ENCODE measurements at regions not wholly inside any gene's neighbourhood (a gene's known extent, or its start where the extent isn't known, plus 50 kb on each side); places are given as distances from the start of the nearest gene placed in this dataset.
"Not testable (repeated sequence)": the region's sequence is repeated elsewhere in the genome, so short reads cannot be mapped to it uniquely, and the experiment has no call there.

DNA sequence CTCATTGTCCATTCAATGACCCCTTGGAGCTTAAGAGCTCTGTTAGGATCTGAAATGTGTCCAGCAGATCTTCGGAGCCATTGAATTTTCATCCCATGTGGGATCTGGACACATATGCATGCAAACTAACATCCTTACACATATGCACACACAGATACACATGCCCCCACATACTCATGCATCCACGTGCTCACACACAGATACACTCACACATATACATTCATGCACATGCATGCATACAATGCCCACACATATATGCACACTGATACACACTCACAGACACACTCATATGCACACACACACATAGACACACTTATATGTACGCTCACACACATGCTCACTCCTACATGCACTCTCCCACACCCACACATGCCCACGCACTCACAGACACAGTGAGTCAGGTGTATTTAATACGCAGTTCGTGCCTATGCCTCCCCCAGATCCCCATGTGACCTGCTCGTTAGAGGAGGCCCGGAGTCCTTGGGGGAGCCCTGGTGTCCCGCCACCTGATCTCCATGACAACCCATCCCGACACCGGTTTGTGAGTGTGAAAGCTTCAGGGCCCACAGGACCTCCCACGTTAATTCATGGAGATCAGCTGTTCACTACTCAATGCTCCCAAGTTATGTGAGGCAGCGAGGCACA lies 121.9 kb upstream of the SULF2 start:
- Histone ChIP-seq H3K36me3 (no peaks in the 10 kb centered on the region), H3K9me3 (no peaks in the 10 kb centered on the region), H3K4me3 (no peak overlapping the region), H3K27me3 (peaks cover 0 to 34% of the 10 kb centered on the region in 2 donors), H3K27ac (no peak overlapping the region), H3K4me1 (no peaks in the 10 kb centered on the region)
- no peak for DNase-seq
- intact Hi-C loops (cut with DNase I; ENCODE audit: low total_unique reads) = no loop called here
- TF ChIP-seq, protein P1, sequence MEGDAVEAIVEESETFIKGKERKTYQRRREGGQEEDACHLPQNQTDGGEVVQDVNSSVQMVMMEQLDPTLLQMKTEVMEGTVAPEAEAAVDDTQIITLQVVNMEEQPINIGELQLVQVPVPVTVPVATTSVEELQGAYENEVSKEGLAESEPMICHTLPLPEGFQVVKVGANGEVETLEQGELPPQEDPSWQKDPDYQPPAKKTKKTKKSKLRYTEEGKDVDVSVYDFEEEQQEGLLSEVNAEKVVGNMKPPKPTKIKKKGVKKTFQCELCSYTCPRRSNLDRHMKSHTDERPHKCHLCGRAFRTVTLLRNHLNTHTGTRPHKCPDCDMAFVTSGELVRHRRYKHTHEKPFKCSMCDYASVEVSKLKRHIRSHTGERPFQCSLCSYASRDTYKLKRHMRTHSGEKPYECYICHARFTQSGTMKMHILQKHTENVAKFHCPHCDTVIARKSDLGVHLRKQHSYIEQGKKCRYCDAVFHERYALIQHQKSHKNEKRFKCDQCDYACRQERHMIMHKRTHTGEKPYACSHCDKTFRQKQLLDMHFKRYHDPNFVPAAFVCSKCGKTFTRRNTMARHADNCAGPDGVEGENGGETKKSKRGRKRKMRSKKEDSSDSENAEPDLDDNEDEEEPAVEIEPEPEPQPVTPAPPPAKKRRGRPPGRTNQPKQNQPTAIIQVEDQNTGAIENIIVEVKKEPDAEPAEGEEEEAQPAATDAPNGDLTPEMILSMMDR (IDR thresholded peaks at IDR 0.05) = no peak

DNA sequence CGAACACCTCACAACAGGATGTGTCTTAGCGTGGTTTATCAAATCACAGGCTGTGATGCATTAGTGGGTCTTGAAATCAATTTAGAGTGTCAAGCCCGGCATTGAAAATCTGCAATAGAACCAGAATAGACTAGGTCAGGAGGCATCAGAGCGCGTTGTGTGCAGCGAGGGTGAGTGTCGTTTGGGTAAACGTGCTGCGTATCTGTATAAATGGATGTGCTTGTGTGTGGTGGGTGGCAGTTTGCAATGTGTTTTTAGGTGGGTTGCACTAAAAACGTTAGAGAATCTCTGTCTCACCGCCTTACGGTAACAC lies 121.0 kb upstream of the SULF2 start:
- intact Hi-C loops (cut with DNase I; ENCODE audit: low total_unique reads) = no loop called here
- TF ChIP-seq, protein P1 (IDR thresholded peaks at IDR 0.05) = no peak
- Histone ChIP-seq H3K27me3 (peaks cover 0 to 34% of the 10 kb centered on the region in 2 donors), H3K4me1 (no peaks in the 10 kb centered on the region), H3K36me3 (no peaks in the 10 kb centered on the region), H3K9me3 (no peaks in the 10 kb centered on the region), H3K27ac (no peak overlapping the region), H3K4me3 (no peak overlapping the region)
- DNase-seq = no peak

DNA sequence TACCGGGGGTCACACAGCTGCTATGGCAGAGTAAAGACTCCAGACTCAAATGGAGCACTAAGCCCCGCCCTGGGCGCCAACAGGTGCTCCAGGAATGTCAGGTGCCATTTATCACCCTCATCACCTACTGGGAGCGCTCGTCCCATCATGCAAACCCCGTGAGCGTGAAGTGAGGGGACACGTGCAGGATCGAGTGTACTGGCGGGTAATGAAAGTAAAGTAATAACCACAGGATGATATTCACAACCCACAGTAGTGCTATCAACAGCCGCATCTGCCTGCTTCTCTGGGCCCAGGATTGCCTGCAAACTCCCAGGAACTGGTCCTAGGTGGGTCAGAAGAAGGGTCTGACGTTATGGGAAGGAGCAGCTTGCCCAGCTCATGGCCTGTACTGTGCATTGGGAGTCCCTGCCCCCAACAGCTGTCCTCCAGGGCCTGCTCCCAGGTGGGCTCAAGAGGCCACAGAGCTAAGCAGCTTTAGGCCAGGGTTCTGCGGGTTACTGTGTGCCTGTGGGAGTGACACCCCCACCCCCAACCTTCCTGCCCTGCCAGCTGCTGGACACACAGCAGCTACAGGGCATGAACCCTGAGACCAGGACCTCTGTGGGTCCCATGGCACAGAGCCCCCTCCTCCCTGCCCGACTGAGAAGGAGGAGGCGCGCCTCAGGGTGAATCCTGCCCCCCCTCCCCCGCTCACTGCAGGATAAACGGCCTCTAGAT lies 120.5 kb upstream of the SULF2 start:
- H3K9me3 ChIP-seq = no peaks in the 10 kb centered on the region
- H3K27me3 ChIP-seq = peaks cover 0 to 34% of the 10 kb centered on the region in 2 donors
- intact Hi-C loops (cut with DNase I; ENCODE audit: low total_unique reads) = no loop called here
- TF ChIP-seq, protein P1 (IDR thresholded peaks at IDR 0.05) = no peak
- H3K4me3 ChIP-seq = no peak overlapping the region
- no peaks in the 10 kb centered on the region for H3K36me3 ChIP-seq
- no peak overlapping the region for H3K27ac ChIP-seq
- no peak for DNase-seq
- no peaks in the 10 kb centered on the region for H3K4me1 ChIP-seq

DNA sequence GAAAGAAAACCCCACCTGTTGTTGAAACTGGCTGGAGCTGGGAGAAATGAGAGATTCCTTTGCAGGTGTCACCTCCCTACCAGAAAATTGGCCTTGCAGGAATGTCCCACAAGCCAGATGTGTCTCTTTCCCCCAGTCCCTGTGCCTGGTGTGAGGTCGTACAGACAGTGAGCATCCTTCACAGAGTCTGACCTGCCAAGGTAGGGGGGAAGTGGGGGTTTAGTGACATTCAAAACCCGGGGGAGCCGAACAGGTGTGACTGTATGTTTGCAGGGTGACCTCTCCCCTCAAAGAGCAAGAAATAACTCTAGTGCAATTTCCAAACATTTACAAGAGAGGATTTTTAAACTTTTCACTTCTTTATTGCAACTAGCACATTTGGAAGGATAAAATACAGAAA lies 117.7 kb upstream of the SULF2 start:
- intact Hi-C loops (cut with DNase I; ENCODE audit: low total_unique reads); H3K36me3 ChIP-seq; H3K4me3 ChIP-seq; H3K4me1 ChIP-seq; H3K27me3 ChIP-seq; H3K27ac ChIP-seq; DNase-seq; H3K9me3 ChIP-seq: not testable (repeated sequence)

DNA sequence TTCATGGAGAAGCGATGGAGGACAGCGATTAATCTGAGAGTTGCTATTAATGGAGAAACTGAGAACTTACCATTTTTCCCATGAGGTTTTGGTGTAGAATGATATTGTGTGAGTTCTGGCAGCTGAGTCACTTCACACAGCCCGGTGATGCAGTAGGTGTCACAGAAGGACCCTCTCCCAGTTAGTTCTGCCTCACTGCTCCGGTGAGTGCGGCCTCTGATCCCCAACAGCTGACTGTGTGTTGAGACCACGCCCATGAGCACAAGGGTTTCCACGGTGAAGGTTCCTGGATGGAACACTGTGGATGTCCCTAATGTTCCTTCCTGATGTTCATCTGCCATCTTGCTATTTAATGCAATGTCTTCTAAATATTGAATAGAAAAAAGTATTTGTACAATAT lies 114.0 kb upstream of the SULF2 start:
- H3K27me3 ChIP-seq, H3K27ac ChIP-seq: not testable (repeated sequence)
- intact Hi-C loops (cut with DNase I; ENCODE audit: low total_unique reads) = loop anchor here (5.0 to 10.0 kb wide), 2 partner anchors 75 to 618 kb away; no protein-coding TSS in a partner anchor

DNA sequence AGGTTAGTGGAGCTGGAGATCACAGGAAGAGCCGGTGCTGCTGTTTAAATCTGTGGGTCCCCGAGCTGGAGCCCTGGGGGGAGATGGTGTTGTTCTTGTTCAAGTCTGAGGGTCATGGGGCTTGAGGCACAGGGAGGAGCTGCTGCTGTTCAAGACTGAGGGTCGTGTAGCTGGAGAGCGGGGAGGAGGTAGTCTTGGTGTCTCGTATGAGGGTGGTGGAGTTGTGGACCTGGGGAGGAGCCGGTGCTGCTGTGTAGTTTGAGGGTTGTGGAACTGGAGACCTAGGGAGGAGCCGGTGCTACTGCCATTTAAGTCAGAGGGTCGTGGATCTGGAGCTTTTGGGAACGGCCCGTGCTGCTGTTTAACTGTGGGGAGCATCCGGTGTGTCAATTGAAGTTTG lies 112.2 kb upstream of the SULF2 start:
- no peaks in the 10 kb centered on the region for H3K27me3 ChIP-seq
- no peaks in the 10 kb centered on the region for H3K9me3 ChIP-seq
- no peak overlapping the region for H3K27ac ChIP-seq
- intact Hi-C loops (cut with DNase I; ENCODE audit: low total_unique reads) = loop anchor here (5.0 to 10.0 kb wide), 2 partner anchors 73 to 620 kb away; no protein-coding TSS in a partner anchor
- DNase-seq = no peak
- TF ChIP-seq, protein P1 (IDR thresholded peaks at IDR 0.05) = no peak
- H3K36me3 ChIP-seq = no peaks in the 10 kb centered on the region
- no peak overlapping the region for H3K4me3 ChIP-seq
- peaks cover 0 to 2% (median 0%) of the 10 kb centered on the region in 4 donors for H3K4me1 ChIP-seq

More for the DNA sequence above, 114.0 kb upstream of the SULF2 start:
- H3K36me3 ChIP-seq, H3K9me3 ChIP-seq, H3K4me1 ChIP-seq, H3K4me3 ChIP-seq, DNase-seq: not testable (repeated sequence)

DNA sequence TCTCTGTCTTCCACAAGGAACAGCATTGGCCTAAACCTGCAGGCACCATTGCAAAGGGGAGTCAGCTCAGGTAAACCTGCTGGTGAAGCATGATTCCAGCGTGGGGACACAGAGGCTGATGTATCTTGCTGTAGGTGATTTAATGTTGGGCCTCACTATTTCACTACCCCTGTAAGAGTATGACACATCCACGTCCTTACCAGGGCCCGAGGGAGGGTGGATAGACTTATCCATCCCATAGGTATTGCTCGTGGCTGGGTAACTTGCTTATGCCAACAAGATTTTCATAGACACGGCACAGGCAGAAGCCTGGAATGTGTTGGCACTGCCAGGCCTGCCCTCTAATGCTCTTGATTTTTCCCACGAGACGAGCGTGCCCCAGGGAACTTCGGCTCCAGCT lies 107.4 kb upstream of the SULF2 start:
- H3K4me1 ChIP-seq, H3K9me3 ChIP-seq, H3K27me3 ChIP-seq, DNase-seq, H3K4me3 ChIP-seq, H3K36me3 ChIP-seq, H3K27ac ChIP-seq: not testable (repeated sequence)
- intact Hi-C loops (cut with DNase I; ENCODE audit: low total_unique reads) = loop anchor here (10.0 kb wide), 1 partner anchor 68 kb away; no protein-coding TSS in a partner anchor

DNA sequence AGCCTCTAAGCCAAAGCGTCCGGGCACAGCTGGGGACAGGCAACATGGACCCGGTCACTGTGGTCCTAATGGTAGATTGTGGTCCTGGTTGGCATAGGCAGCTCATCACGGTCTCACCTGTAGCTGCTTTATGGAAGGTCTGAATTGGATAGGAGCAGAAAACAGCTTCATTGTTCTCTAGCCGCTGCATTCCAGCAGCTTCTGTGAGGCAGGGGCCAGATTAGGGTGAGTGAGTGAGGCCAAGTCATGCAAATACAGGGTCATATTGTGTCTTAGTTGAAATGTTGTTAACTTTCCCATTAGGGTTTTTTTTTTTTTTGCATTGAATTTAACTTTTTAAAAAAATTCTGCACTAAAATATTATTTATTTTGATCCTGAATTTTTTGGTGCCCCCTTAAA lies 105.4 kb upstream of the SULF2 start:
- not testable (repeated sequence) for H3K27ac ChIP-seq, DNase-seq, H3K9me3 ChIP-seq, H3K4me1 ChIP-seq, H3K36me3 ChIP-seq, H3K4me3 ChIP-seq
- intact Hi-C loops (cut with DNase I; ENCODE audit: low total_unique reads) = loop anchor here (10.0 kb wide), 1 partner anchor 66 kb away; no protein-coding TSS in a partner anchor
- peaks cover 0 to 12% of the 10 kb centered on the region in 2 donors for H3K27me3 ChIP-seq

DNA sequence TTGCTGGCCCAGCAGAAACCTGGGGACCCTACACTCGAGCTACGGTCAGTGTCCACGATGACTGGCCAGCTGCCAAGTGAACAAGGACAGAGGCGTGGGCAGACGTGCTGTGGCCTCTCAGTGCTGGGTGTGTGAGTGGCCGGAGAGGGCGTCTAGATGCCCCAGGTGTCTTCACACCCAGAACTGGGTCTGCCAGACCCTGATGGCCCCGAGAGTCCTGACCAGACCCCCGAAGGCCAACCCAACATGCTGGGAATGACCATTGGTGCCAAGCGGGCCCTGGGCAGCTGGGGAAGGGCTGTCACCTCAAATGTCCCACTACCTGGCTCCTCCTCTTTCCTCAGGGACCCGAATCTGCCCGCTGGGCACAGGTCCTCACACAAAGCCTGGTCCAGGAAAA lies 104.5 kb upstream of the SULF2 start:
- H3K36me3 ChIP-seq, H3K4me1 ChIP-seq, DNase-seq, H3K4me3 ChIP-seq, H3K27ac ChIP-seq, H3K9me3 ChIP-seq: not testable (repeated sequence)
- peaks cover 0 to 15% of the 10 kb centered on the region in 2 donors for H3K27me3 ChIP-seq
- intact Hi-C loops (cut with DNase I; ENCODE audit: low total_unique reads) = loop anchor here (10.0 kb wide), 1 partner anchor 65 kb away; no protein-coding TSS in a partner anchor
